ACC112 (cell line): ENCODE measurements at regions not wholly inside any gene's neighbourhood (a gene's known extent, or its start where the extent isn't known, plus 50 kb on each side); places are given as distances from the start of the nearest gene placed in this dataset.
"Not testable (repeated sequence)": the region's sequence is repeated elsewhere in the genome, so short reads cannot be mapped to it uniquely, and the experiment has no call there.

Experiments used
- H2AFZ ChIP-seq: fragments of 200-600 bp; sonication (generic); one replicate; pipeline ENCODE4 v1.6.0; 2017; ENCODE audit warnings: antibody characterized with exemption, low read length; ENCODE audit not compliant: unreplicated experiment
- H3K27ac ChIP-seq: fragments of 200-600 bp; sonication (generic); 2 replicates; pipeline ENCODE4 v1.5.1; 2014; ENCODE audit warnings: low read depth, mild to moderate bottlenecking, antibody characterized with exemption, low read length, moderate library complexity
- H3K27me3 ChIP-seq: fragments of 200-600 bp; sonication (generic); 2 replicates; pipeline ENCODE4 v1.6.1; 2014; ENCODE audit warnings: mild to moderate bottlenecking, antibody characterized with exemption, low read length, moderate library complexity, mixed read lengths; ENCODE audit not compliant: insufficient read depth
- H3K36me3 ChIP-seq: fragments of 200-600 bp; sonication (generic); 2 replicates; pipeline ENCODE4 v1.6.1; 2016; ENCODE audit warnings: mild to moderate bottlenecking, antibody characterized with exemption, low read length, moderate library complexity, mixed read lengths; ENCODE audit not compliant: insufficient read depth
- H3K4me1 ChIP-seq: fragments of 200-600 bp; sonication (generic); one replicate; pipeline ENCODE4 v1.6.1; 2016; ENCODE audit warnings: low read length, mixed read lengths; ENCODE audit not compliant: insufficient read depth, unreplicated experiment, control insufficient read depth
- H3K4me3 ChIP-seq: fragments of 200-600 bp; sonication (generic); 2 replicates; pipeline ENCODE4 v1.5.1; 2014; ENCODE audit warnings: mild to moderate bottlenecking, low read depth, low read length
- H3K79me2 ChIP-seq: fragments of 200-600 bp; sonication (generic); one replicate; pipeline ENCODE4 v1.6.0; 2016; ENCODE audit warnings: low read length; ENCODE audit not compliant: control insufficient read depth, unreplicated experiment, insufficient read depth

DNA sequence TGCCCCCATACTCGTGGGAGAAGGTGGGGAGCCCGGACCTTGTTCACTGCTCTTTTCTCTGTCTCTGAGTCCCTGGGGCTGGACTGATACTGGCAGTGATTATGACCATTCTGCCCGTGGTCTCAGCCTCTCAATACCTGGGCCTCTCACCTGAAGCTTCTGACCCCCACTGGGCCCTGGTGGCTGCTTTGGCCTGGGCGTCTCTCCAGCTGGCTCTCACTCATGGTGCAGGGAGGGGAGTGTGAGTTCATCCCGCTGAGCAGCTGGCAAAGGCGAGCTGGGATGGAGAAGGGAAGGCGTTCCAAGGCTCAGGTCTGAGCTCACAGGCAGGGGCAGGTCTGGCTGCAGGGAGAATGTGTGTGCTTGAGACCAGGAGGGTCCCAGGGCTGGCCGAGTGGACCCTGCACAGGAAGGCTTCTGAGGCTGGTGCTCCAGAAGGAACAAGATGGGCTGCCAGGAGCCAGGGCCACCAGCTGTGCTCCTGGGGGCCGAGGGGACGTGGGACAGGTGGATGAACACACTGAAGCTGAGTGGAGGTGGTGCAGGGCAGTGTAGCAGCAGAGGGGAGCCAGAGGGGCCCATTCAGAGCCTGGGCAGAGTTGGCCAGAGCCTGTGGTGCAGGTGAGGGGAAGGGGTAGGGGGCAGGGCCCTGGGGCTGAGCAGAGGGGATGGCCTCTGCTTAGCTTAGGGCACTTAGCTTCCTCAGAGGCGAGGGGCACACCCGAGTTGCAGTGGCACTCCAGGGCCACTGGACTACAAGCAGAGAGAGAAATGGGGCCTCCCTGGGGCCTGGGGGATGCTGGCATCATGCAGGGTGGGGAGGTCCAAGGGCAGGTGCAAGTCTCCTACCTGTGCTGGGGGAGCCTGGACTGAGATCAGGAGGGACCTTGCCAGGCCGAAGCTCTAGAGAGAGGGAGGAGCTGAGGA lies 122.5 kb downstream of the TMEM121 start:
- not testable (repeated sequence) for H3K27ac ChIP-seq, H2AFZ ChIP-seq, H3K4me3 ChIP-seq, H3K79me2 ChIP-seq, H3K36me3 ChIP-seq, H3K27me3 ChIP-seq, H3K4me1 ChIP-seq

DNA sequence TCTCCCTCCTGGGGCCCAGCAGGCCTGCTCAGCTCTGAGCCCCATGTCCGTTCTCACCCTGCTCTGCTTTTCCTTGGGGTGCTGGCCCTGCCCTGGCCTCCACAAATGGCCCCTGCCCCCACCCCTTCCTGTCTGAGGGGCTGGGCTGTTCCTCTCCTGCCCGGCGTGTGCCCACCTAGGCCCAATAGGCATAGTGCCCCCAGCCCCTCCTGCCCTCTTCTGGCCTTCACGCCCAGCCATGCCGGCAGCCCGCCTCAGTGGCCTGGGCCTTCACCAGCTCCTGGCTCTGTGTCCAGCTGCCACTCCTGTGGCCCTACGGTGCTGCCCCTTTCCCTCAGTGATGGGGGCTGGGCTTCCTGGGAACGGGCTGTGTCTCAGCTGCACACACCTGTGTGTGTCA lies 125.9 kb downstream of the TMEM121 start:
- H3K79me2 ChIP-seq, H3K27me3 ChIP-seq, H3K4me3 ChIP-seq, H2AFZ ChIP-seq, H3K36me3 ChIP-seq, H3K4me1 ChIP-seq, H3K27ac ChIP-seq: not testable (repeated sequence)

DNA sequence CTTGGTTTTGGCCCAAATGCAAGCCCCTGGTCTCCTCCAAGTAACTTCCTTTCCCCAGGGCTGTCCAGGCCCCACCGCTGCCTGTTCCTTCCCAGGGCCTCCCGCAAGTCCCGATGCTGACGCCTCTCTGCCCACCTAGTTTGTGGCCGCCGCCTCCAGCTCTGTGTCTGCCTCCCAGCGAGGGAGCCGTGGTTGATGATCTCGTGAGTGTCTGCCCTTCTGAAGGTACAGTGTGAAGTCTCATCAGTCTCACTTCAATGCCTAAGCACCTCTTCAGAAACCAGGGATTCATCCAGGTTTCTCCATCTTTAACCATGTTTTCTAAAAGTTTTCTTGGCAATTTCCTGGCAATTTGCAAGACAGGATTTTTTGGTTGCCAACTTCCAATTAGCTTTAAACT lies 127.5 kb downstream of the TMEM121 start:
- H3K4me3 ChIP-seq, H3K27me3 ChIP-seq, H3K36me3 ChIP-seq, H2AFZ ChIP-seq, H3K27ac ChIP-seq, H3K79me2 ChIP-seq, H3K4me1 ChIP-seq: not testable (repeated sequence)

DNA sequence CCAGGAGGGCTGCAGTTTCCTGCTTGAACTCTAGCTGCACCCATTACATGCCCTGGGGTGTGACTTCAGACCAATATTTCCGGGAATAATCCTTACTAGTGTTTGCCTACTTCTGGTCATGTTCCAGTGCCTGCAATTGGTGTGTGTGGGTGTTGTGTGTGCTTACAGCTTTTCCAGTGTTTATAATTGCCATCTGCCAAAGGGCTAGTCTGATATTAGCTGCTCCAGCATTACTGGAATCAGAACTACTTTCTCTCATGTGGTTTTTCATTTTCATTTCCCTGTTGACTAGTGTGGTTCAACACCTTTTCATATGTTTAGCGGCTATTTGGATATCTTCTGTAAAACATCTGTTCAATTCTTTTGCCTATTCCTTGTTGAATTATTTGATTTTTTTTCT lies 132.9 kb downstream of the TMEM121 start:
- H2AFZ ChIP-seq, H3K27ac ChIP-seq, H3K4me3 ChIP-seq, H3K4me1 ChIP-seq, H3K27me3 ChIP-seq, H3K36me3 ChIP-seq, H3K79me2 ChIP-seq: not testable (repeated sequence)

DNA sequence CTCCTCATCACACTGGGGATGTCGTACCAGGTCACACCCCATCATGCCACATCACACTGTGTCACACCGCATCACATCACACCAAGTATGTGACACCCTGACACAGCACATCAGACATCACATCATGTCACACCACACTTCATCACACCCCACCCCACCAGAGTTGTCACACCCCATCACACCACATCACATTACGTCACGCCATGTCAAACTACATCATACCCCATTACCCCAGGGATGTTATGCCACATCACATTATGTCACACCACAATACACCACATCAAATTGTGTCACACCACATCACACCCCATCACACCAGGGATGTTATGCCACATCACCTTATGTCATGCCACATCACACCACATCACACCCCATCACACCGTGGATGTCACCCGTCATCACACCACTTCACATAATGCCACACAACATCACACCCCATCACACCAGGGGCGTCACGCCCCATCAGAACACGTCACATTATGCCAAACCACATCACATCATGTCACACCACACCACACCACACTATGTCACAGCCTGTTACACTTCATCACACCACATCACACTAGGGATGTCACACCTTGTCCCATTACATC lies 133.6 kb downstream of the TMEM121 start:
- H3K4me3 ChIP-seq: no peak overlapping the region
- H3K36me3 ChIP-seq: no peaks in the 10 kb centered on the region
- H3K79me2 ChIP-seq: no peaks in the 10 kb centered on the region
- H2AFZ ChIP-seq: no peak overlapping the region
- no peak overlapping the region for H3K27ac ChIP-seq
- no peaks in the 10 kb centered on the region for H3K4me1 ChIP-seq
- H3K27me3 ChIP-seq: no peaks in the 10 kb centered on the region

DNA sequence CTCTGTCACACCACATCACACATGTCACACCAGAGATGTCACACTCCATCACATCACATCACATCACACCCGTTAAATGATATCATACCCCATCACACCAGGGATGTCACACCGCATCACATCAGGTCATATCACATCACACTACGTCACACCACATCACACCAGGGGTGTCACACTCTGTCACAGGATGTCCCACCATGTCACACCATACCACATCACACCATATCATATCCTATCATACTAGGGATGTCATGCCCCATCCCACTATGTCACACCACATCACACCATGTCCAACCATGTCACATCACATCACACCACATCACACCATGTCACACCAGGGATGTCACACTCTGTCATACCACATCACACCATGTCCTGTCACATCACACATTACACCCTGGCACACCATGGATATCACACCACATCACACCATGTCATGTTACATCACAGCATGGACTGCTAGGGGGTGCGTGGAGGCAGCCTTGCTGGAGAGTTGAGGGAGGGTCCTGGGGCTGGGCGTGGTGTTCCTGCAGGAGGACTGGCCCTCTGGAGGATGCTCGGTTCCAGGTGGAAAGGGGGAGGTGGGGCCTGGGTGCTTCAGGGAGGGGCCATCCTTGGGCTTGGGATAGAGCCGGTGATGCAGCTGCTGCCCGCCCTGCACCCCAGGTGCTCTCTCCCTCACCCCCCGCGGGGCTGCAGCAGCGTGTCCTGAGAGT lies 134.6 kb downstream of the TMEM121 start:
- Histone ChIP-seq H2AFZ (no peak overlapping the region), H3K79me2 (no peaks in the 10 kb centered on the region), H3K4me3 (no peak overlapping the region), H3K4me1 (no peaks in the 10 kb centered on the region), H3K27me3 (no peaks in the 10 kb centered on the region), H3K36me3 (no peaks in the 10 kb centered on the region), H3K27ac (no peak overlapping the region)

DNA sequence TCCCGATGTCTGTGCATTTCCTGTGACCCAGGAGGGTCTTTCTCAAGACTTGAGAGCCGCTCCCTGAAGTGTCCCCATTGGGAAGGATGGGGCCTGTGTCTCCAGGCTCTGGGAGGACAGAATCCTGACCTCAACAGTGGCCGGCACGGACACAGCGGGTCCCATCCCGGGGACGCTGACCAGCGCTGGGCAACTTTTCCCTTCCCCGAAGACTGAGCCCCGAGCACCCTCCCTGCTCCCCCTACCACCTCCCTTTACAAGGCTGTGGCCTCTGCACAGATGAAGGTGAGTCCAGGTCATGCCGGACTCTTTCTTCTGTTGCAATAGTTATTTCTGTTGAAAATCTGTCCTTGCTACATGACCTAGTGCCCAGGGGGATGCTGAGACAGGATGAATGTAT lies 135.7 kb downstream of the TMEM121 start:
- H3K4me1 ChIP-seq, H3K36me3 ChIP-seq, H3K27ac ChIP-seq, H3K27me3 ChIP-seq, H3K79me2 ChIP-seq, H2AFZ ChIP-seq, H3K4me3 ChIP-seq: not testable (repeated sequence)

DNA sequence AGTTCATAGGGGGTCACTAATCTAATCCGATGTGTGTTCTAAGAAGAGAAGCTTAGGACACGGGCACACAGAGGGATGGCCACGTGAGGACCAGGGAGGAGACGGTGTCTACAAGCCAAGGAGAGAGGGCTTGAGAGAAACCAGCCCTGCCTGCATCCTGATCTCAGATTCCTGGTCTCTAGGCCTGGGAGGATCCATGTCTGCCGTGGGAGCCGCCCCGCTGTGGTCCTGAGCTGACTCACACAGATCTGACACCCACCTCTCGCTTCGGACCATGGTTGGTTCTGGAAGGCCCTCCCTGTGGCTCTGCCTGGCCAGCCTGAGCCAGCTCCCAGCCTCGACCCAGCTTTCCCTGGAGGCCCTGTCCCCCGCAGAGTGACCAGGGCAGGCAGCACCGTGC lies 136.2 kb downstream of the TMEM121 start:
- H3K4me3 ChIP-seq, H2AFZ ChIP-seq, H3K4me1 ChIP-seq, H3K79me2 ChIP-seq, H3K36me3 ChIP-seq, H3K27ac ChIP-seq, H3K27me3 ChIP-seq: not testable (repeated sequence)

DNA sequence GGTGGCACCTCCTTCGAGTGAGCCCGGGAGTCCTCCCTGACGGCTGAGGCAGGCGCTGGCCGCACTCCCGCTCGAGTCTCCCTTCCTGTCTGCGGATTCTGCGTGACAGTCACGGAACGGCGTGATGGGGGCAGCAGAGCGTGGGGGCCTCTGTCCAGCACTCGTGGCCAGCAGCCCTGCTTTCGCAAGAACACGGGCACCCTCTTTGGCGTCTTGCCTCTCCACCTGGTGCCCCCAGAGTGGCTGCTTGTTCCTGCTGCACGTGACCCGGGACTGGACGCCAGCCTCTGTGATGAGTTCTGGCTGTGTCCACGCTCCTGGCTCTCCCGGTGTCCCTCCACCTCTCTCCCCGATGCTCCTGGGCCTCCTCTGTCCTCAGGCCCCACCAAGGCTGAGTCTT lies 136.9 kb downstream of the TMEM121 start:
- H3K4me3 ChIP-seq, H3K27ac ChIP-seq, H3K79me2 ChIP-seq, H3K4me1 ChIP-seq, H2AFZ ChIP-seq, H3K36me3 ChIP-seq, H3K27me3 ChIP-seq: not testable (repeated sequence)

DNA sequence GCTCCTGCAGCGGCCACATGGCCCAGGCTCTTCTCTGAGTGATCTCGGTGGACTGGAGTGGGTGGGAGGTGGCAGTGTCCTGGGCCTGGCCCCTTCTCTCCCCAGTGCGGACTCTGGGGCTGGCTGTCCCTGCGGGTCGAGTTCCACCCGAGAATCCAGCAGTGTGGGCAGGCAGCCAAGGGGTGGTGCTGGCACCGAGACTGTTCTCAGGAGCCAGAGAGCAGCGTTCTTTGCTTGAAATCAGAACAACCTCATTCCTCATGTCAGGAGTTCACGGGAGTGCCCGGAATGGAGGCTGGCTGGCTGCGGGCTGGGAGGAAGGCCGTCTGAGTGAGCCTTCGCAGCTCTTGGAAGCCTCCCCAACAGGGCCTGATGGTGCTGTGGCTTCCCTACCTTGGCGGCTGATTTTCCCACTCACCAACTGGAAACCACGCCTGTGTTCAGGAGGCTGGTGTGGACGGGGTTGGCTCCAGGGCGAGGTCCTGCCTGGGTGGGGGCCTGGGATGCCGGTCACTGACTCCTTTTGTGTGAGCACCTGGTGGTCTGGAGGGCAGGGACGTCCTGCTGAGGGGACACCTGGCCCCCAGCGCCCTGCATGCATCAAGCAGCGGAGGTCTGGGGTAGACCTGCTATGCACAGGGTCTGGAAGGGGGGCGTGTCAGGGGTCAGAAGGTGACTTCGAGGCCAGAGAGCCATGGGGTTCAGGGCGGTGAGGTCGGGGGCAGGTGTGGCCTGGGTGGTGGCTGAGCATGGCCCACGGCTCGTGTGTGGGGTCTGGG lies 137.6 kb downstream of the TMEM121 start:
- H2AFZ ChIP-seq, H3K4me3 ChIP-seq, H3K27ac ChIP-seq, H3K79me2 ChIP-seq, H3K36me3 ChIP-seq, H3K27me3 ChIP-seq, H3K4me1 ChIP-seq: not testable (repeated sequence)
